Activated T-helper 2 cell treated with anti-CD3 and anti-CD28 coated beads, Interferon-gamma antibody, Interleukin-2, Interleukin-4, amounts not matched to agents 10 μg/mL and 5 μg/mL and 100 μg/mL, durations not matched to agents 14 hours and 24 hours and 36 hours (primary cell): ENCODE measurements at regions not wholly inside any gene's neighbourhood (a gene's known extent, or its start where the extent isn't known, plus 50 kb on each side); places are given as distances from the start of the nearest gene placed in this dataset.

Experiments used
- DNase-seq: peaks from one replicate; pipeline ENCODE4 v3.0.0; 2021; ENCODE audit warnings: low spot score
- H3K27ac Mint-ChIP-seq: one replicate; pipeline ENCODE4 v1.8.0; 2021; ENCODE audit warnings: mixed read lengths
- H3K27me3 Mint-ChIP-seq: one replicate; pipeline ENCODE4 v1.8.0; 2021; ENCODE audit warnings: low read depth, mixed read lengths
- H3K36me3 Mint-ChIP-seq: one replicate; pipeline ENCODE4 v1.8.0; 2021; ENCODE audit warnings: low read depth, mixed read lengths
- H3K4me1 Mint-ChIP-seq: one replicate; pipeline ENCODE4 v1.8.0; 2021; ENCODE audit warnings: low read depth, mixed read lengths
- H3K4me3 Mint-ChIP-seq: one replicate; pipeline ENCODE4 v1.8.0; 2021; ENCODE audit warnings: low read depth, mild to moderate bottlenecking, moderate library complexity, mixed read lengths
- H3K9me3 Mint-ChIP-seq: one replicate; pipeline ENCODE4 v1.8.0; 2021; ENCODE audit warnings: mixed read lengths
- intact Hi-C: fragments of 100-400 bp; cut with micrococcal nuclease; formaldehyde crosslinking; loops from one replicate; pipeline ENCODE4 v1.15.1; 2023

DNA sequence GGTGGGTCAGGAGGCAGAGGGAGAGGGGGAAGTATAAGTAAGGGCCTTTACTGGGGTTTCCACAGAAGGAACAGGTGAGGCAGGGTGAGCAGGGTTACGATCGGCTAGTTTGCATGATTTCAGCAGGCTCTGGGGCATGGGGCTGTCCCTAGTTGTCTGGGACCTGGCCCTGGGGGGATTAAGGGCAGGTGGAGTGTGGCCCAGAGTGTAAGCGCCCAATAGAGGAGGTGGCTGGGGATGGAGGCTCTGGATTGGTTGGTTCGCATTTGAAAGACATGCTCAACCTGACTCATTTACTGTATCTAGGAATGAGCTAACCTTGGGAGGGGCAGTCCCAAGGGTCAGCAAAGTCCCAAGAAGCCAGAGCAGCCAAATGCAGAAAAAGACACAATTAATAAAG, 230.3 kb downstream of the MAP2K4 start:
- no peaks in the 10 kb centered on the region for H3K36me3 Mint-ChIP-seq
- H3K4me3 Mint-ChIP-seq = no peak overlapping the region
- intact Hi-C loops = loop anchor here (10.0 kb wide), 1 partner anchor 754 kb away; no protein-coding TSS in a partner anchor
- no peaks in the 10 kb centered on the region for H3K9me3 Mint-ChIP-seq
- no peak for DNase-seq
- no peaks in the 10 kb centered on the region for H3K27me3 Mint-ChIP-seq
- no peak overlapping the region for H3K27ac Mint-ChIP-seq
- H3K4me1 Mint-ChIP-seq = no peaks in the 10 kb centered on the region

DNA sequence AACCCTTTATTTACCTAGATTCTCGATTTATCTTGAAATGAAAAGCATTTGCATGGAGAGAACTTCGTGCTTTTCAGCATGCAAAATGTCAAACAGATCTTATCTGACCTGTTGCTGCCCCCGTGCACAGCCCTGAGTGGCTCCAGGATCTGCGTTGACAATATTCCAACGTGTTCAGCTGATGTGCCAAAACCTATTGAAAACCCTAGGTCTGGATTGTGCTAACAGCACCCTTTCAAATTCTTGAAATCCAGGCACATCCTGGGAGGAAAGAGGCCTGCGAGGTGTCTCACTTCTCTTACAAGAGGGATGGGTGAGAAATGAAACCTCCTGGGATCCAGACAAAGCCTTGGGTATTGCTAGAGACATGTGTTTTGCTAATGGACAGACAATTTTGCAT, 231.8 kb downstream of the MAP2K4 start:
- Mint-ChIP-seq H3K9me3 (no peaks in the 10 kb centered on the region), H3K27ac (no peak overlapping the region), H3K4me3 (no peak overlapping the region), H3K36me3 (no peaks in the 10 kb centered on the region), H3K27me3 (no peaks in the 10 kb centered on the region), H3K4me1 (no peaks in the 10 kb centered on the region)
- intact Hi-C loops = loop anchor here (10.0 kb wide), 1 partner anchor 752 kb away; no protein-coding TSS in a partner anchor
- no peak for DNase-seq

DNA sequence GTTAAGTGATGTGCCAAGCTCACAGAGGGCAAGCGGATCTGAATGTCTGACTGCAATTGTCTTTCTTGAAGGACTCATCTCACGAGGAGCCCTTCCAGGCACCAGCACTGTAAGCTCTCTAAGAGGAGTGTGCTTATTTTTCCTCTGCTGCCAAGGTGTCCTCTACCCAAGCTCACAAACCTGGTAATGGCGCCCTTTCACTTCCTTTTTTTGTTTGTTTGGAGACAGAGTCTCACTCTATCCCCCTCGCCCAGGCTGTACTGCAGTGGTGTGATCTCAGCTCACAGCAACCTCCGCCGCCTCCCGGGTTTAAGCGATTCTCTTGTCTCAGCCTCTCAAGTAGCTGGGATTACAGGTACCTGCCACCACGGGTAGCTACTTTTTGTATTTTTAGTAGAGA, 233.8 kb downstream of the MAP2K4 start:
- no peak for DNase-seq
- no peak overlapping the region for H3K4me3 Mint-ChIP-seq
- H3K4me1 Mint-ChIP-seq = no peaks in the 10 kb centered on the region
- no peak overlapping the region for H3K27ac Mint-ChIP-seq
- H3K9me3 Mint-ChIP-seq = no peaks in the 10 kb centered on the region
- no peaks in the 10 kb centered on the region for H3K36me3 Mint-ChIP-seq
- no peaks in the 10 kb centered on the region for H3K27me3 Mint-ChIP-seq
- intact Hi-C loops = loop anchor here (10.0 kb wide), 1 partner anchor 750 kb away; no protein-coding TSS in a partner anchor

DNA sequence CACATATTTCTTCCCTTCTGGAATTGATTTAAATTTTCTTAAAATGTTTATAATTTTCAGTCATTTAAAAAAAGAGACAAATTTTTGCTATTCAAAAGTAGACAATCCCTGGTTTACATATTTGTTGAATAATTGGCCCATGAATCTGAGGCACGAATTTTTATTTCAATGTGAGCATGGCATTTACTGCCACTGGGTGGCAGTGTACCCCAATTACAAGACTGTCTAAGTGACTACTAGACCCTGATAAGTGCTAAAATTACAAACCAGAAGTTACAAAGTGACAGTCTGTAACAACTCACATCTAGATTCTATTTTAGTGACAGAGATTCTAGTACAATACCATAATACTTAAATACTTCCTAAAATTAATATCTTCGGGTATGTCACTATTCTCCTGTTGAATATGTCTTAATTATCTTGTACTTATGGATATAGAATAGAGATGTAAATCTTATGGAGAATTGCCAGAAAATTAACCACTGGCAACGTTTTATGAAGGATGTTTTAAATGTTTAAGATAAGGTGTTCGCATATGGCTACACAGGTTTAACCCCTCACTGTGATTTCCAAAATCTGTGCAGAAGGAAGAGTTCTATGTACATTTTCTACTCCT, 235.8 kb downstream of the MAP2K4 start:
- Mint-ChIP-seq H3K9me3 (peaks cover 8% of the 10 kb centered on the region), H3K27ac (no peak overlapping the region), H3K4me1 (no peaks in the 10 kb centered on the region), H3K27me3 (no peaks in the 10 kb centered on the region), H3K4me3 (no peak overlapping the region), H3K36me3 (no peaks in the 10 kb centered on the region)
- intact Hi-C loops = loop anchor here (10.0 kb wide), 1 partner anchor 748 kb away; no protein-coding TSS in a partner anchor
- no peak for DNase-seq

DNA sequence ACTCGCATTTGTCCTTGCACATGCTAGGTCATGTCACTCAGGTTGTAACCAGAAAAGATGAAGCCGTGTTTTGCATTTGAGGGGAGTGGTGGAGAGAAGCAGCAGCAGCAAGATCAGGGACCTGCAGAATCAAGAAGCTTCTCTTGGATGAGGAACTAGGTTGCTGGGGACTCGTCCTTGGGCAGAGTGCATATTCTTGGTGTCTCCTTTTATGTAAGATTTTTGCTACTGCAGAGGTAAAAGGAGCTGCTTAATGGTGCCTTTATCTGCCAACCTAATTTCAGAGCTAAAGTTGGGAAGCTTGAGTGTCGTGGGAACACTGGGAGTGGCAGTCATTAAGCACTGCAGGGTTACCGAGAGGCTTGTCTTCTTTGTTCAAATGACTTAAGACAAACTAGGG, 236.5 kb downstream of the MAP2K4 start:
- H3K27ac Mint-ChIP-seq = no peak overlapping the region
- peaks cover 15% of the 10 kb centered on the region for H3K9me3 Mint-ChIP-seq
- H3K4me3 Mint-ChIP-seq = no peak overlapping the region
- intact Hi-C loops = loop anchor here (10.0 kb wide), 1 partner anchor 748 kb away; no protein-coding TSS in a partner anchor
- H3K36me3 Mint-ChIP-seq = no peaks in the 10 kb centered on the region
- DNase-seq = no peak
- no peaks in the 10 kb centered on the region for H3K4me1 Mint-ChIP-seq
- H3K27me3 Mint-ChIP-seq = no peaks in the 10 kb centered on the region

GRCh38 chr17:12261354-12261753, 240.7 kb downstream of the MAP2K4 start:
- peaks cover 24% of the 10 kb centered on the region for H3K9me3 Mint-ChIP-seq
- H3K27me3 Mint-ChIP-seq = no peaks in the 10 kb centered on the region
- intact Hi-C loops = no loop called here
- H3K4me3 Mint-ChIP-seq = no peak overlapping the region
- H3K4me1 Mint-ChIP-seq = no peaks in the 10 kb centered on the region
- no peak overlapping the region for H3K27ac Mint-ChIP-seq
- no peak for DNase-seq
- no peaks in the 10 kb centered on the region for H3K36me3 Mint-ChIP-seq

DNA sequence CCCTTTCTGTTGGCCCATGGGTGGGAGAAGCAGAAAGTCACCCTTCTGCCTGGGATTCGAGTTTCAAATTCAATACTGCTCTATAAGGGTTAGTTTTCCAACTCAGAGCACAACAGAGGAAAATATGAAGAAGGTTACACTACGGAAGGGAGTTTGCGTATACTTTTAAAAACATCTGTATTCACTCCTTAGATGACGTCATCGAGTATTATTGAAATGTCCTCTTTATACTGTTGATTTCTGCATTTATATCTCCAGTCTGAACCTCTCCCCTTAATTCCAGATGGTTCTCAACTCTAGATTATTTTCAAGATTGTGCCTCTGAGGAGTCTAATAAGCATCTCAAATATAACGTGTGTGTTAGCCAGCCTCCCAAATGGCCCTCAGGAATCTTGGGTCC, 249.1 kb downstream of the MAP2K4 start:
- no peaks in the 10 kb centered on the region for H3K27me3 Mint-ChIP-seq
- intact Hi-C loops = no loop called here
- no peaks in the 10 kb centered on the region for H3K36me3 Mint-ChIP-seq
- peaks cover 18% of the 10 kb centered on the region for H3K9me3 Mint-ChIP-seq
- H3K4me1 Mint-ChIP-seq = no peaks in the 10 kb centered on the region
- no peak overlapping the region for H3K4me3 Mint-ChIP-seq
- DNase-seq = no peak
- no peak overlapping the region for H3K27ac Mint-ChIP-seq

- Mint-ChIP-seq H3K9me3 (peaks cover 20% of the 10 kb centered on the region), H3K27ac (no peak overlapping the region), H3K4me3 (no peak overlapping the region), H3K27me3 (no peaks in the 10 kb centered on the region), H3K4me1 (no peaks in the 10 kb centered on the region), H3K36me3 (no peaks in the 10 kb centered on the region)
- DNase-seq = no peak
- intact Hi-C loops = no loop called here
Measured at GRCh38 chr17:12277827-12278226, 257.1 kb downstream of the MAP2K4 start.

GRCh38 chr17:12282056-12282455, 261.4 kb downstream of the MAP2K4 start:
- Mint-ChIP-seq H3K4me3 (no peak overlapping the region), H3K36me3 (no peaks in the 10 kb centered on the region), H3K4me1 (no peaks in the 10 kb centered on the region), H3K27ac (no peak overlapping the region), H3K27me3 (no peaks in the 10 kb centered on the region), H3K9me3 (peaks cover 18% of the 10 kb centered on the region)
- DNase-seq = no peak
- intact Hi-C loops = no loop called here

- no peak for DNase-seq
- Mint-ChIP-seq H3K9me3 (peaks cover 26% of the 10 kb centered on the region), H3K27me3 (no peaks in the 10 kb centered on the region), H3K27ac (no peak overlapping the region), H3K36me3 (no peaks in the 10 kb centered on the region), H3K4me1 (no peaks in the 10 kb centered on the region), H3K4me3 (no peak overlapping the region)
- intact Hi-C loops = no loop called here
Measured at GRCh38 chr17:12287953-12288352, 267.3 kb downstream of the MAP2K4 start.

DNA sequence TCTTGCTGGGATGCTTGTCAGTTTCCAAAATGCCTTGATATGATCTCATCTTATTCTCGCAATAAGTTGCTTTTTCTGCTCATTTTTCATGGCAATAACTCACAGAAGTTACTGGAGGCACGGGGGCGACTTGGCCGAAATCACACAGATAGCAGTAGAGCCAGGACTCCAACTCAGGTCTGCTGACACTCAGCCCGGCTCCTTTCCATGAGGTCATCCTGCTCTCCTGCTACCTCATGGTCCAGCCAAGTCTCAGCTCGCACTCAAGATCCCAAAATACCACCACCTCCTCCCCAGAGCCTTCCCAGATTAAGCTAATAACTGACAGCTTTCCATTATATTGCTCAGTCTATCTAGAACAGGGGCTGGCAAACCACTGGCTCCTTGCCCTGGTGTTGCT, 269.5 kb downstream of the MAP2K4 start:
- Mint-ChIP-seq H3K4me1 (no peaks in the 10 kb centered on the region), H3K36me3 (no peaks in the 10 kb centered on the region), H3K9me3 (peaks cover 24% of the 10 kb centered on the region), H3K27ac (no peak overlapping the region), H3K4me3 (no peak overlapping the region), H3K27me3 (no peaks in the 10 kb centered on the region)
- no peak for DNase-seq
- intact Hi-C loops = no loop called here

- H3K4me3 Mint-ChIP-seq = no peak overlapping the region
- intact Hi-C loops = no loop called here
- H3K27ac Mint-ChIP-seq = no peak overlapping the region
- no peaks in the 10 kb centered on the region for H3K36me3 Mint-ChIP-seq
- H3K27me3 Mint-ChIP-seq = no peaks in the 10 kb centered on the region
- DNase-seq = no peak
- peaks cover 22% of the 10 kb centered on the region for H3K9me3 Mint-ChIP-seq
- no peaks in the 10 kb centered on the region for H3K4me1 Mint-ChIP-seq
Measured at GRCh38 chr17:12296209-12296625, 275.5 kb downstream of the MAP2K4 start.

DNA sequence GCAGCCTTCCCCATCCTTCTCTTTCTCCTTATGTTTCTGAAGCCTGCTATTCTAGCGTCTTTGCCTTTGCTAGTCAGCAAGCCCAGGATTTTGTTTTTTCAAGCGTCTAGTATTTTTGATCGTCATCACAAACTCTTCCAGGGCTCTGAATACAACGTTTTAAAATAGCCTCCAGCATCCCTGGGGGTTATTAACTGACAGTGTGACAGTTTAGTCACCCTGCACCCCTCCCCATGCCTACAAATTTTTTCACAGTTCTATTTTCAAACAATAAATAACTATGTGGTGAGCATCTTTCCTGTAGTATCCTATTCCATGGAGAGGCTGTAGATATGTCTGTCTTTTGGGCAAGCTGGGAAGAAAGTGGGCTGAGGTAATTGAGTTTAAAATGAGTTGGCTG, 280.9 kb downstream of the MAP2K4 start:
- no peaks in the 10 kb centered on the region for H3K4me1 Mint-ChIP-seq

GRCh38 chr17:12302711-12303110, 282.0 kb downstream of the MAP2K4 start:
- H3K9me3 Mint-ChIP-seq = peaks cover 27% of the 10 kb centered on the region
- H3K27me3 Mint-ChIP-seq = no peaks in the 10 kb centered on the region
- H3K4me1 Mint-ChIP-seq = no peaks in the 10 kb centered on the region
- intact Hi-C loops = no loop called here
- no peak for DNase-seq
- no peak overlapping the region for H3K27ac Mint-ChIP-seq
- H3K36me3 Mint-ChIP-seq = no peaks in the 10 kb centered on the region
- H3K4me3 Mint-ChIP-seq = no peak overlapping the region

More for the DNA sequence above, 280.9 kb downstream of the MAP2K4 start:
- Mint-ChIP-seq H3K36me3 (no peaks in the 10 kb centered on the region), H3K4me3 (no peak overlapping the region), H3K9me3 (peaks cover 31% of the 10 kb centered on the region), H3K27ac (no peak overlapping the region), H3K27me3 (no peaks in the 10 kb centered on the region)
- intact Hi-C loops = no loop called here
- DNase-seq = no peak
